NB4 (cell line): ENCODE measurements at regions not wholly inside any gene's neighbourhood (a gene's known extent, or its start where the extent isn't known, plus 50 kb on each side); places are given as distances from the start of the nearest gene placed in this dataset.

Experiments
- POLR2A ChIP-seq: IDR thresholded peaks from 2 replicates; pipeline ENCODE4 v1.6.1; 2011; ENCODE audit warnings: mild to moderate bottlenecking; ENCODE audit not compliant: insufficient read length; ENCODE audit errors: extremely low read depth
- TF ChIP-seq, protein P1 (sequence below): IDR thresholded peaks from one replicate; pipeline ENCODE4 v1.5.1; 2012; ENCODE audit warnings: low read depth, low read length
- TF ChIP-seq, protein P2 (sequence below): IDR thresholded peaks from 2 replicates; pipeline ENCODE4 v1.6.1; 2011; ENCODE audit warnings: low read depth, low read length

DNA sequence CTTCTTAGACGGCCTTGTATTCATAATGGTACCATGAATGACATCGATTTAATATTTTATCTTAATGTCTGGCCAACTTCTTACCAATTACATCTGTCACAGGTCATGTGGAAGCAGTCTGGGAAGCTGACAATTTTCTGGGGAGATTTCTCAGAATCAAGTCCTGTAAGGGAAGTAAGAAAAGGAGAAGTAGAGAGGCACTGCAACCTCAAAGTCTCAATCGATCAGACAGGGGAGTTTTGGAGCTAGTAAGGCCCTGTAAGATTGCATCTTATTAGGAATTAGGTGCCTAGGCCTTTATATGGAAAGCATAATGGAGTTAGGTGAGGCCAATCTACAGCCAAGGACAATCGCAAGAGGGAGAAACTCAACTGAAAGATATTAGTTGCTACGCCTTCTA, 694.6 kb upstream of the SORCS1 start:
- TF ChIP-seq, protein P1, sequence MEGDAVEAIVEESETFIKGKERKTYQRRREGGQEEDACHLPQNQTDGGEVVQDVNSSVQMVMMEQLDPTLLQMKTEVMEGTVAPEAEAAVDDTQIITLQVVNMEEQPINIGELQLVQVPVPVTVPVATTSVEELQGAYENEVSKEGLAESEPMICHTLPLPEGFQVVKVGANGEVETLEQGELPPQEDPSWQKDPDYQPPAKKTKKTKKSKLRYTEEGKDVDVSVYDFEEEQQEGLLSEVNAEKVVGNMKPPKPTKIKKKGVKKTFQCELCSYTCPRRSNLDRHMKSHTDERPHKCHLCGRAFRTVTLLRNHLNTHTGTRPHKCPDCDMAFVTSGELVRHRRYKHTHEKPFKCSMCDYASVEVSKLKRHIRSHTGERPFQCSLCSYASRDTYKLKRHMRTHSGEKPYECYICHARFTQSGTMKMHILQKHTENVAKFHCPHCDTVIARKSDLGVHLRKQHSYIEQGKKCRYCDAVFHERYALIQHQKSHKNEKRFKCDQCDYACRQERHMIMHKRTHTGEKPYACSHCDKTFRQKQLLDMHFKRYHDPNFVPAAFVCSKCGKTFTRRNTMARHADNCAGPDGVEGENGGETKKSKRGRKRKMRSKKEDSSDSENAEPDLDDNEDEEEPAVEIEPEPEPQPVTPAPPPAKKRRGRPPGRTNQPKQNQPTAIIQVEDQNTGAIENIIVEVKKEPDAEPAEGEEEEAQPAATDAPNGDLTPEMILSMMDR, result no peak
- TF ChIP-seq, protein P2, sequence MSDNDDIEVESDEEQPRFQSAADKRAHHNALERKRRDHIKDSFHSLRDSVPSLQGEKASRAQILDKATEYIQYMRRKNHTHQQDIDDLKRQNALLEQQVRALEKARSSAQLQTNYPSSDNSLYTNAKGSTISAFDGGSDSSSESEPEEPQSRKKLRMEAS, result no peak
- TF ChIP-seq POLR2A, result no peak
